H1 (cell line): ENCODE measurements at regions not wholly inside any gene's neighbourhood (a gene's known extent, or its start where the extent isn't known, plus 50 kb on each side); places are given as distances from the start of the nearest gene placed in this dataset.

ENCODE experiments used
- CTCF ChIA-PET: fragments of 300-600 bp; sonication (Branson Sonifier 250); formaldehyde crosslinking; loops from one replicate; lab custom pipeline; 2021; ENCODE audit not compliant: partially characterized antibody; lab: Charles Lee
- POLR2A ChIA-PET: fragments of 300-600 bp; sonication (Branson Sonifier 250); formaldehyde crosslinking; loops from one replicate; lab custom pipeline; 2021; ENCODE audit warnings: inconsistent platforms; ENCODE audit not compliant: partially characterized antibody; lab: Charles Lee
- DNase-seq, 2 experiments: peaks; one replicate each; pipeline versions ENCODE4 v3.0.0 to v3.0.0-alpha.2; 2010 to 2022; ENCODE audit warnings: low spot score in 2 of 2, low read depth in 1 of 2, mixed read lengths in 1 of 2
- FAIRE-seq: peaks from 2 replicates; lab custom pipeline; 2011; peaks lifted over from hg19 to GRCh38; lab: Jason Lieb, UNC
- H2AFZ ChIP-seq: 2 replicates; pipeline ENCODE4 v1.8.1; 2012; ENCODE audit warnings: low read length, inconsistent platforms
- H2AK5ac ChIP-seq: 2 replicates; pipeline ENCODE4 v1.6.1; 2013; ENCODE audit warnings: low read depth, low read length
- H2BK120ac ChIP-seq: replicated peaks from 2 replicates; pipeline ENCODE3; 2013; ENCODE audit warnings: low read depth, low read length, inconsistent platforms
- H2BK12ac ChIP-seq: 2 replicates; pipeline ENCODE4 v1.6.1; 2013; ENCODE audit warnings: low read depth, low read length
- H2BK15ac ChIP-seq: 2 replicates; pipeline ENCODE4 v1.6.1; 2013; ENCODE audit warnings: low read length
- H2BK20ac ChIP-seq: 2 replicates; pipeline ENCODE4 v1.6.1; 2013; ENCODE audit warnings: low read length
- H2BK5ac ChIP-seq: 2 replicates; pipeline ENCODE4 v1.6.1; 2013; ENCODE audit warnings: low read depth, low read length
- H3K14ac ChIP-seq: 2 replicates; pipeline ENCODE4 v1.6.1; 2013; ENCODE audit warnings: inconsistent platforms; ENCODE audit not compliant: insufficient read length
- H3K18ac ChIP-seq: 2 replicates; pipeline ENCODE4 v1.6.1; 2013; ENCODE audit warnings: low read length; ENCODE audit errors: extremely low read depth
- H3K23ac ChIP-seq: 2 replicates; pipeline ENCODE4 v1.6.1; 2013; ENCODE audit warnings: inconsistent platforms; ENCODE audit not compliant: insufficient read length
- H3K23me2 ChIP-seq: 2 replicates; pipeline ENCODE4 v1.6.1; 2013; ENCODE audit warnings: low read depth, low read length
- H3K27ac ChIP-seq: 2 replicates; pipeline ENCODE4 v1.6.1; 2011; ENCODE audit warnings: low read depth, low read length, inconsistent platforms
- H3K27me3 ChIP-seq, 4 experiments: replicated peaks in 1 of 4; 1 replicate in 1 of 4; 2 replicates in 3 of 4; pipeline versions ENCODE4 v1.6.1 to v1.8.1; 2011 to 2013; ENCODE audit warnings: low read length in 3 of 4, mild to moderate bottlenecking in 3 of 4, inconsistent platforms in 2 of 4, mixed read lengths in 2 of 4, moderate library complexity in 1 of 4; ENCODE audit not compliant: control insufficient read depth in 3 of 4, insufficient read depth in 3 of 4; ENCODE audit errors: extremely low read depth in 1 of 4
- H3K36me3 ChIP-seq, 4 experiments: 2 replicates each; pipeline versions ENCODE4 v1.6.1 to v1.8.1; 2011 to 2013; ENCODE audit warnings: mild to moderate bottlenecking in 4 of 4, low read length in 3 of 4, moderate library complexity in 2 of 4, control low read depth in 1 of 4, inconsistent platforms in 1 of 4; ENCODE audit not compliant: insufficient read depth in 4 of 4, control insufficient read depth in 2 of 4
- H3K4ac ChIP-seq: replicated peaks from 2 replicates; pipeline ENCODE3; 2013; ENCODE audit warnings: low read length, low read depth, mixed read lengths, inconsistent platforms; ENCODE audit not compliant: insufficient read length
- H3K4me1 ChIP-seq, 4 experiments: replicated peaks in 1 of 4; 1 replicate in 1 of 4; 2 replicates in 3 of 4; pipeline versions ENCODE4 v1.6.1 to v1.8.1; 2011 to 2013; ENCODE audit warnings: low read length in 3 of 4, inconsistent platforms in 2 of 4, mixed read lengths in 1 of 4; ENCODE audit not compliant: insufficient read depth in 4 of 4, control insufficient read depth in 3 of 4
- H3K4me2 ChIP-seq, 2 experiments: 2 replicates each; pipeline versions ENCODE4 v1.6.1 to v1.8.1; 2011 to 2013; ENCODE audit warnings: low read depth in 2 of 2, low read length in 2 of 2, control low read depth in 1 of 2, inconsistent platforms in 1 of 2, mild to moderate bottlenecking in 1 of 2; ENCODE audit not compliant: insufficient read depth in 1 of 2
- H3K4me3 ChIP-seq, 4 experiments: fragments of 200-600, 300-600 bp in 1 of 4; sonication (generic), shearing (Covaris generic), sonication (Bioruptor Twin) in 1 of 4; 2 replicates each; pipeline versions ENCODE4 v1.5.1 to v1.8.1; 2011 to 2016; ENCODE audit warnings: low read length in 4 of 4, low read depth in 3 of 4, control low read depth in 2 of 4, inconsistent platforms in 2 of 4, mild to moderate bottlenecking in 2 of 4, mixed read lengths in 1 of 4, moderate library complexity in 1 of 4; ENCODE audit not compliant: insufficient read depth in 2 of 4; ENCODE audit errors: extremely low read depth in 1 of 4
- H3K56ac ChIP-seq: replicated peaks from 2 replicates; pipeline ENCODE3; 2013; ENCODE audit warnings: low read depth, mild to moderate bottlenecking, mixed read lengths, low read length, inconsistent platforms; ENCODE audit not compliant: insufficient read length
- H3K79me1 ChIP-seq: 2 replicates; pipeline ENCODE4 v1.6.1; 2013; ENCODE audit warnings: low read depth, low read length, control low read depth
- H3K79me2 ChIP-seq, 2 experiments: 2 replicates each; pipeline versions ENCODE4 v1.6.1 to v1.8.1; 2012 to 2013; ENCODE audit warnings: low read length in 2 of 2, mild to moderate bottlenecking in 2 of 2, inconsistent platforms in 1 of 2; ENCODE audit not compliant: insufficient read depth in 2 of 2, control insufficient read depth in 1 of 2
- H3K9ac ChIP-seq, 4 experiments: replicated peaks in 1 of 4; 1 replicate in 1 of 4; 2 replicates in 3 of 4; pipeline versions ENCODE4 v1.6.1 to v1.8.1; 2011 to 2013; ENCODE audit warnings: low read depth in 3 of 4, low read length in 3 of 4, control low read depth in 2 of 4, mild to moderate bottlenecking in 2 of 4, moderate library complexity in 2 of 4, inconsistent platforms in 1 of 4; ENCODE audit errors: extremely low read depth in 1 of 4
- H3K9me3 ChIP-seq, 2 experiments: 2 replicates each; pipeline versions ENCODE4 v1.6.1 to v1.8.1; 2012 to 2013; ENCODE audit warnings: mild to moderate bottlenecking in 2 of 2, moderate library complexity in 2 of 2, control low read depth in 1 of 2, inconsistent platforms in 1 of 2, low read depth in 1 of 2, low read length in 1 of 2, mixed read lengths in 1 of 2; ENCODE audit not compliant: insufficient read depth in 2 of 2
- H4K20me1 ChIP-seq, 2 experiments: replicated peaks in 1 of 2; 2 replicates each; pipeline versions ENCODE3 to v1.8.1; 2011 to 2013; ENCODE audit warnings: inconsistent platforms in 2 of 2, low read length in 2 of 2, mild to moderate bottlenecking in 1 of 2; ENCODE audit not compliant: insufficient read depth in 2 of 2, control insufficient read depth in 1 of 2
- H4K5ac ChIP-seq: 2 replicates; pipeline ENCODE4 v1.6.1; 2013; ENCODE audit warnings: low read length, low read depth, mixed read lengths, inconsistent platforms; ENCODE audit not compliant: insufficient read length
- H4K8ac ChIP-seq: 2 replicates; pipeline ENCODE4 v1.8.0; 2013; ENCODE audit warnings: mild to moderate bottlenecking, moderate library complexity, low read length, inconsistent platforms; ENCODE audit not compliant: insufficient read depth; ENCODE audit errors: extremely low read depth
- H4K91ac ChIP-seq: replicated peaks from 2 replicates; pipeline ENCODE3; 2013; ENCODE audit warnings: low read length, mixed read lengths, inconsistent platforms; ENCODE audit not compliant: insufficient read length
- CEBPB ChIP-seq: IDR thresholded peaks from 2 replicates; pipeline ENCODE4 v1.6.1; 2012; ENCODE audit warnings: low read depth, low read length
- FOSL1 ChIP-seq: IDR thresholded peaks from 2 replicates; pipeline ENCODE4 v1.6.1; 2011; ENCODE audit warnings: mild to moderate bottlenecking, low read depth, low read length, moderate library complexity; ENCODE audit not compliant: insufficient read depth
- JUN ChIP-seq: IDR thresholded peaks from 2 replicates; pipeline ENCODE4 v1.6.1; 2011; ENCODE audit warnings: low read depth, mild to moderate bottlenecking, improper control_type of control experiment, low read length
- KDM4A ChIP-seq: IDR thresholded peaks from one replicate; pipeline ENCODE4 v1.7.1; 2012; ENCODE audit warnings: low read depth, mild to moderate bottlenecking, moderate library complexity, low read length, inconsistent platforms; ENCODE audit not compliant: severe bottlenecking
- MAFK ChIP-seq: IDR thresholded peaks from 2 replicates; pipeline ENCODE4 v1.6.1; 2012; ENCODE audit warnings: low read depth, mild to moderate bottlenecking, improper control_type of control experiment, low read length
- RAD21 ChIP-seq, 2 experiments: IDR thresholded peaks in 1 of 2; conservative IDR thresholded peaks in 1 of 2; 2 replicates each; pipeline ENCODE4 v1.6.1; 2011; ENCODE audit warnings: low read depth in 2 of 2, low read length in 2 of 2, improper control_type of control experiment in 1 of 2, inconsistent platforms in 1 of 2, mild to moderate bottlenecking in 1 of 2, moderate library complexity in 1 of 2
- RFX5 ChIP-seq: IDR thresholded peaks from 2 replicates; pipeline ENCODE4 v1.6.1; 2011; ENCODE audit warnings: low read depth, low read length, improper control_type of control experiment, borderline replicate concordance
- SAP30 ChIP-seq: fragments of 300-600 bp; sonication (generic); IDR thresholded peaks from 2 replicates; pipeline ENCODE4 v1.7.1; 2012; ENCODE audit warnings: low read length, moderate library complexity, mild to moderate bottlenecking, inconsistent platforms; ENCODE audit not compliant: insufficient read depth, insufficient replicate concordance
- ZNF274 ChIP-seq: IDR thresholded peaks from 2 replicates; pipeline ENCODE4 v1.7.0; 2012; ENCODE audit warnings: low read length, borderline replicate concordance; ENCODE audit errors: extremely low read depth
- WGBS, 2 experiments: shearing (Covaris generic) in 1 of 2; methylation state at CpG; one replicate each; pipeline versions ENCODE4 v1.1.6 to v1.1.7; 2013 to 2015; ENCODE audit warnings: low lambda C conversion rate in 2 of 2, mixed read lengths in 2 of 2, inconsistent platforms in 1 of 2, low coverage in 1 of 2, missing lambda C conversion rate in 1 of 2; ENCODE audit not compliant: insufficient replicate concordance in 2 of 2, insufficient coverage in 1 of 2, insufficient read length in 1 of 2; ENCODE audit errors: extremely low coverage in 1 of 2, missing lambda C conversion rate in 1 of 2; 5-methylcytosine and 5-hydroxymethylcytosine counted together
- TF ChIP-seq, protein P1 (sequence below): IDR thresholded peaks from 2 replicates; pipeline ENCODE4 v1.6.1; 2012; ENCODE audit warnings: low read length, inconsistent platforms
- TF ChIP-seq, protein P2 (sequence below): IDR thresholded peaks from 2 replicates; pipeline ENCODE4 v1.6.1; 2011; ENCODE audit warnings: low read depth, mild to moderate bottlenecking, low read length; ENCODE audit not compliant: insufficient read depth

DNA sequence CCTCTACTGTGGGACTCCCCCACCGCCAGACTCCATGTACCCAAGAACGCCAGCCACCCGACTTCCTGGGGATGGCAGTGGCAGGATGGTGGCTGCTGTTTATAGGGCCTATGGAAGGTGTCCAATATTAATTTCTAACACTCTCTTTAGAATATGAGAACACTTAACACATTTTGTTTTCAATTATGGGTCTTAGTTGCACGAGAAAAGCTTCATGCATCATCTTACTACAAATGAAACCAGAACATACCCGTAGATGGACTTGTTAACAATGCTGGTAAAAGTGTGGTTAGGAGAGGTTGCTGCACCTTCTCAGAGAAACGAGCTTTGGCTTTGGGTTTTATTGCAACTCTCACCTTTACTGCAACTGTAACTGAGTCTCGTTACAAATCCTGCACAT, 335.6 kb upstream of the ID2 start:
- Histone ChIP-seq H3K23ac (no peak overlapping the region), H3K79me2 (no peaks in the 10 kb centered on the region), H3K4me2 (no peak overlapping the region), H3K27ac (no peak overlapping the region), H2BK20ac (no peak overlapping the region), H2BK15ac (no peak overlapping the region), H3K9me3 (no peaks in the 10 kb centered on the region), H4K5ac (no peak overlapping the region), H3K4me3 (no peak overlapping the region), H3K4me1 (no peaks in the 10 kb centered on the region), H3K23me2 (no peaks in the 10 kb centered on the region), H3K4ac (no peak overlapping the region), H2BK5ac (no peak overlapping the region), H2AK5ac (no peak overlapping the region), H2BK12ac (no peak overlapping the region), H3K14ac (no peak overlapping the region), H4K8ac (peak overlapping the region; percentile 43; the same call in 1 of the 2 replicates), H3K79me1 (no peaks in the 10 kb centered on the region), H2BK120ac (no peak overlapping the region), H4K20me1 (no peaks in the 10 kb centered on the region), H3K56ac (no peak overlapping the region), H3K27me3 (no peaks in the 10 kb centered on the region), H4K91ac (no peak overlapping the region), H3K18ac (no peak overlapping the region), H3K36me3 (no peaks in the 10 kb centered on the region), H2AFZ (no peak overlapping the region), H3K9ac (no peak overlapping the region)
- DNase-seq (no peak), FAIRE-seq (no peak)
- TF ChIP-seq RAD21 (IDR thresholded peaks at IDR 0.05 in 1 of 2, conservative IDR thresholded peaks at IDR 0.05 in 1 of 2; ENCODE audit: low read depth in 2 of 2, low read length in 2 of 2) (no peak), SAP30 (no peak), FOSL1 (no peak), RFX5 (no peak), ZNF274 (no peak), JUN (no peak), MAFK (no peak), CEBPB (no peak), KDM4A (no peak)
- TF ChIP-seq, protein P1, sequence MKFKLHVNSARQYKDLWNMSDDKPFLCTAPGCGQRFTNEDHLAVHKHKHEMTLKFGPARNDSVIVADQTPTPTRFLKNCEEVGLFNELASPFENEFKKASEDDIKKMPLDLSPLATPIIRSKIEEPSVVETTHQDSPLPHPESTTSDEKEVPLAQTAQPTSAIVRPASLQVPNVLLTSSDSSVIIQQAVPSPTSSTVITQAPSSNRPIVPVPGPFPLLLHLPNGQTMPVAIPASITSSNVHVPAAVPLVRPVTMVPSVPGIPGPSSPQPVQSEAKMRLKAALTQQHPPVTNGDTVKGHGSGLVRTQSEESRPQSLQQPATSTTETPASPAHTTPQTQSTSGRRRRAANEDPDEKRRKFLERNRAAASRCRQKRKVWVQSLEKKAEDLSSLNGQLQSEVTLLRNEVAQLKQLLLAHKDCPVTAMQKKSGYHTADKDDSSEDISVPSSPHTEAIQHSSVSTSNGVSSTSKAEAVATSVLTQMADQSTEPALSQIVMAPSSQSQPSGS, result no peak
- TF ChIP-seq, protein P2, sequence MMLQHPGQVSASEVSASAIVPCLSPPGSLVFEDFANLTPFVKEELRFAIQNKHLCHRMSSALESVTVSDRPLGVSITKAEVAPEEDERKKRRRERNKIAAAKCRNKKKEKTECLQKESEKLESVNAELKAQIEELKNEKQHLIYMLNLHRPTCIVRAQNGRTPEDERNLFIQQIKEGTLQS, result no peak
- 68% methylated on average over 7 of the region's 7 CpGs; no CpG with 5 or more reads in 1 of the 2 experiments for WGBS, 2 experiments
- POLR2A ChIA-PET, result no interaction called here
- CTCF ChIA-PET, result interaction anchor here (1.6 kb wide), 1 partner anchor 674 kb away, joined by 6 read pairs; no protein-coding TSS in a partner anchor
